ENCODE measurements at regions not wholly inside any gene's neighbourhood (a gene's known extent, or its start where the extent isn't known, plus 50 kb on each side); places are given as distances from the start of the nearest gene placed in this dataset.

DNA sequence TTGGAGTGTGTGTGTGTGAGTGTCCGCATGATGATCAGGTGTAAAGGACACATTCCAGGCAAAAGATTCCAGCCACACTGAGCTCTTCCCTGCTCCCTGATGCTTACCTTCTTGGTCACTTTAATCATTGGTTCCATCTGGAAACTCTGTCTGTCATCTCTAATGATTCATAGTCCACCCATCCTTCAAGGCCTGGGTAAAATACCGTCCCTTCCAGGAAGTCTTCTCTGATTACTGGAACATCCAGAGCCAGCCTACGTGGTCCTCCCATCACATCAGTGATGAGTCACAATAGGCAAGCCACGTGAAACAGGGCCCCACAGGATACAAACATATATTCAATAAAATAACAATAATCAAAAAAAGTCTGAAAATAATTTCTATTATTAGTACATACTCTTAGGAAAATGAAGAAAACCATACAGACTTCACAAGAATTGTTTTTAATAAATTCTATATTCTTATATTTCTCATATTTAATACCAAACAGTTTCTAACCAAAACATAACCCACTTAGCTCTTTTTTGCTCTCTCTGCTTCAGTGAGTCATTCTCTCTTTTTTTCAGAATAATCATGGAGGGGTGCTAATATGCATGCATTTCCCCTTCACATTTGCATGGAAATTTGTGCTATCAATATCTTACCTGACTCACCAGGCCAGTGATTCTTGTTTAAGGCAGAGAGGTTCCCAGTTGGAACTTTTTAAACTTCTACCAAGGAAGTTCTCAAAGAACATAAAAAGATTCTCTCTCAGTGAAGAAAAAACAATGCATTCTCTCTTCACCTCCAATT lies 263.2 kb downstream of the TOX3 start:
- no peak for DNase-seq (ENCODE audit: low spot score)
- Mint-ChIP-seq H3K27ac (ENCODE audit: unreplicated experiment) (no peak overlapping the region), H3K4me3 (ENCODE audit: unreplicated experiment) (no peak overlapping the region), H3K4me1 (ENCODE audit: low read depth) (no peaks in the 10 kb centered on the region), H3K27me3 (ENCODE audit: low read depth) (peaks cover 11% of the 10 kb centered on the region), H3K9me3 (ENCODE audit: low read depth) (no peaks in the 10 kb centered on the region), H3K36me3 (ENCODE audit: low read depth) (no peaks in the 10 kb centered on the region)
- no peak for TF ChIP-seq CTCF (IDR thresholded peaks at IDR 0.05)

GRCh38 chr16:52283018-52283417 lies 263.9 kb downstream of the TOX3 start:
- no peak overlapping the region for H3K4me3 Mint-ChIP-seq (ENCODE audit: unreplicated experiment)
- peaks cover 10% of the 10 kb centered on the region for H3K27me3 Mint-ChIP-seq (ENCODE audit: low read depth)
- DNase-seq (ENCODE audit: low spot score), result no peak
- no peaks in the 10 kb centered on the region for H3K9me3 Mint-ChIP-seq (ENCODE audit: low read depth)
- no peak for TF ChIP-seq CTCF (IDR thresholded peaks at IDR 0.05)
- no peaks in the 10 kb centered on the region for H3K4me1 Mint-ChIP-seq (ENCODE audit: low read depth)
- no peak overlapping the region for H3K27ac Mint-ChIP-seq (ENCODE audit: unreplicated experiment)
- H3K36me3 Mint-ChIP-seq (ENCODE audit: low read depth), result no peaks in the 10 kb centered on the region

DNA sequence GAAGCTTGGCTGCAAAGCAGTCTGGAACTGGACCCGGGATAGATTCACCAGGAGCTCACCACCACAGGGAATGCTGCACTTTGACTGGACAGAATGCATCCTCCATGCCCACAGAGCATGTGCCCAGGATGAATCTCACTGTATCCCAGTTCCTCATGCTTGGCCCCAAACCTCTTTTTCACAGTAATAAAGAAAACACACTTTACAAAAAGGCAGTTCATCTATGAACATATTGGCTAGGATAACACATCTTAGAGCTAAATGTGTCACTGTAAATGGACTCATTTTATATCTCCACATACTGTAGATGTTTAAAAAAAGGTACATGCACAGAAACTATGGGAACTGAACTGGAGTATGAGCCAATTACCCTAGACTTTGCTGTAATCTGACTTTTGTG lies 266.9 kb downstream of the TOX3 start:
- Mint-ChIP-seq H3K36me3 (ENCODE audit: low read depth) (no peaks in the 10 kb centered on the region), H3K9me3 (ENCODE audit: low read depth) (no peaks in the 10 kb centered on the region), H3K27me3 (ENCODE audit: low read depth) (peaks cover 18% of the 10 kb centered on the region)

GRCh38 chr16:52271088-52271750 lies 275.7 kb downstream of the TOX3 start:
- Mint-ChIP-seq H3K27me3 (ENCODE audit: low read depth) (peaks cover 19% of the 10 kb centered on the region), H3K4me3 (ENCODE audit: unreplicated experiment) (no peak overlapping the region), H3K9me3 (ENCODE audit: low read depth) (no peaks in the 10 kb centered on the region), H3K27ac (ENCODE audit: unreplicated experiment) (no peak overlapping the region), H3K36me3 (ENCODE audit: low read depth) (no peaks in the 10 kb centered on the region), H3K4me1 (ENCODE audit: low read depth) (no peaks in the 10 kb centered on the region)
- no peak for TF ChIP-seq CTCF (IDR thresholded peaks at IDR 0.05)
- DNase-seq (ENCODE audit: low spot score), result no peak

More for the DNA sequence above, 266.9 kb downstream of the TOX3 start:
- Mint-ChIP-seq H3K27ac (ENCODE audit: unreplicated experiment) (no peak overlapping the region), H3K4me1 (ENCODE audit: low read depth) (no peaks in the 10 kb centered on the region), H3K4me3 (ENCODE audit: unreplicated experiment) (no peak overlapping the region)
- no peak for DNase-seq (ENCODE audit: low spot score)
- no peak for TF ChIP-seq CTCF (IDR thresholded peaks at IDR 0.05)

DNA sequence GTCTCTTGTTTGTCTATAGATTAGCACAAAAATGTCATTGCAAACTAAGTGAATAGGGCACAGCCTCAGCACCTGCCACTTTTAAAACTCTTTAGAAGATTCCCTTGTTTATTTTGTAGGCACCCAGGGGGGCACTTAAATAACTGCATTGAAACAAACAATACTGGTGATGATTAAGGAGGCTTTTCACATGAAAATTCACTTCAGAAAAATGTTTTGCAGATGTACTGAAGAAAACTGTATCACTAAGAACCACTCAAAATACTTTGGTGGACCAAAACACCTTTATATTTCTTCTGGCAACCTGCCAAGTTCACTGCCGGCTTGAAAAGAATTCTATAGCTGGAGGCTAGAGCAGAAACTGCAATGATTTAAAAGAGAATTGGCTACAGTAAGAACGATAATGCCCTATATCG lies 281.5 kb downstream of the TOX3 start:
- Mint-ChIP-seq H3K4me1 (ENCODE audit: low read depth) (no peaks in the 10 kb centered on the region), H3K9me3 (ENCODE audit: low read depth) (no peaks in the 10 kb centered on the region), H3K36me3 (ENCODE audit: low read depth) (no peaks in the 10 kb centered on the region), H3K27me3 (ENCODE audit: low read depth) (peaks cover 11% of the 10 kb centered on the region), H3K4me3 (ENCODE audit: unreplicated experiment) (no peak overlapping the region), H3K27ac (ENCODE audit: unreplicated experiment) (no peak overlapping the region)
- DNase-seq (ENCODE audit: low spot score), result no peak
- no peak for TF ChIP-seq CTCF (IDR thresholded peaks at IDR 0.05)

All from chondrocyte (in vitro differentiated cells).